Activated CD8-positive, alpha-beta T cell treated with anti-CD3 and anti-CD28 coated beads for 36 hours (primary cell): ENCODE measurements at regions not wholly inside any gene's neighbourhood (a gene's known extent, or its start where the extent isn't known, plus 50 kb on each side); places are given as distances from the start of the nearest gene placed in this dataset.

Source experiments
- ATAC-seq: fragments of 200-7000 bp; cut with Tn5 transposase; one replicate; pipeline ENCODE4 v1.10.0; 2021; ENCODE audit warnings: mild to moderate bottlenecking, moderate library complexity
- CTCF ChIA-PET: fragments of 350-600 bp; sonication (Branson Sonifier 250); formaldehyde crosslinking; loops from one replicate; lab custom pipeline; 2021; ENCODE audit warnings: antibody characterized with exemption; lab: Charles Lee
- POLR2A ChIA-PET: fragments of 350-600 bp; sonication (Branson Sonifier 250); formaldehyde crosslinking; loops from one replicate; lab custom pipeline; 2021; ENCODE audit warnings: antibody characterized with exemption; lab: Charles Lee
- DNase-seq: peaks from one replicate; pipeline ENCODE4 v3.0.0-alpha.2; 2020
- H3K27ac Mint-ChIP-seq: one replicate; pipeline ENCODE4 v1.8.0; 2021; ENCODE audit warnings: mild to moderate bottlenecking, mixed read lengths
- H3K27me3 Mint-ChIP-seq: one replicate; pipeline ENCODE4 v1.8.0; 2021; ENCODE audit warnings: mixed read lengths
- H3K36me3 Mint-ChIP-seq: one replicate; pipeline ENCODE4 v1.8.0; 2021; ENCODE audit warnings: low read depth, mixed read lengths
- H3K4me1 Mint-ChIP-seq: one replicate; pipeline ENCODE4 v1.8.0; 2021; ENCODE audit warnings: low read depth, mixed read lengths
- H3K4me3 Mint-ChIP-seq: one replicate; pipeline ENCODE4 v1.8.0; 2021; ENCODE audit warnings: mild to moderate bottlenecking, moderate library complexity, mixed read lengths
- H3K9me3 Mint-ChIP-seq: one replicate; pipeline ENCODE4 v1.8.0; 2021; ENCODE audit warnings: mixed read lengths
- CTCF ChIP-seq: fragments of 200-600 bp; IDR thresholded peaks from one replicate; pipeline ENCODE4 v1.8.0; 2022; ENCODE audit warnings: antibody characterized with exemption, mild to moderate bottlenecking
- intact Hi-C: fragments of 100-400 bp; cut with micrococcal nuclease; formaldehyde crosslinking; loops from one replicate; pipeline ENCODE4 v1.10.0; 2022

- ATAC-seq (no peak), DNase-seq (no peak)
- Mint-ChIP-seq H3K36me3 (no peaks in the 10 kb centered on the region), H3K4me3 (no peak overlapping the region), H3K4me1 (no peaks in the 10 kb centered on the region), H3K9me3 (no peaks in the 10 kb centered on the region), H3K27me3 (no peaks in the 10 kb centered on the region), H3K27ac (no peak overlapping the region)
- intact Hi-C loops: no loop called here
- POLR2A ChIA-PET: no interaction called here
- CTCF ChIA-PET: no interaction called here
- no peak for TF ChIP-seq CTCF
These were observed 237.4 kb upstream of the SEMA3D start for GRCh38 chr7:85424298-85424697.

GRCh38 chr7:85423209-85423895 lies 236.5 kb upstream of the SEMA3D start:
- TF ChIP-seq CTCF: no peak
- H3K4me3 Mint-ChIP-seq: no peak overlapping the region
- no peaks in the 10 kb centered on the region for H3K9me3 Mint-ChIP-seq
- no peaks in the 10 kb centered on the region for H3K36me3 Mint-ChIP-seq
- H3K4me1 Mint-ChIP-seq: no peaks in the 10 kb centered on the region
- no peak for DNase-seq
- intact Hi-C loops: no loop called here
- ATAC-seq: no peak
- H3K27ac Mint-ChIP-seq: no peak overlapping the region
- ChIA-PET CTCF (no interaction called here), POLR2A (no interaction called here)
- H3K27me3 Mint-ChIP-seq: no peaks in the 10 kb centered on the region

GRCh38 chr7:85415743-85416142 lies 228.9 kb upstream of the SEMA3D start:
- Mint-ChIP-seq H3K9me3 (no peaks in the 10 kb centered on the region), H3K4me3 (no peak overlapping the region), H3K27me3 (no peaks in the 10 kb centered on the region), H3K36me3 (no peaks in the 10 kb centered on the region), H3K27ac (no peak overlapping the region), H3K4me1 (no peaks in the 10 kb centered on the region)
- POLR2A ChIA-PET: no interaction called here
- CTCF ChIA-PET: no interaction called here
- ATAC-seq (no peak), DNase-seq (no peak)
- intact Hi-C loops: no loop called here
- no peak for TF ChIP-seq CTCF

- no peak for TF ChIP-seq CTCF
- DNase-seq: no peak
- ATAC-seq: no peak
- Mint-ChIP-seq H3K27ac (no peak overlapping the region), H3K4me1 (no peaks in the 10 kb centered on the region), H3K4me3 (no peak overlapping the region), H3K9me3 (no peaks in the 10 kb centered on the region), H3K36me3 (no peaks in the 10 kb centered on the region), H3K27me3 (no peaks in the 10 kb centered on the region)
- POLR2A ChIA-PET: no interaction called here
- intact Hi-C loops: no loop called here
- CTCF ChIA-PET: interaction anchor here (0.6 kb wide), 1 partner anchor 195 kb away, joined by 4 read pairs; no protein-coding TSS in a partner anchor
These were observed 226.9 kb upstream of the SEMA3D start for GRCh38 chr7:85413718-85414117.

GRCh38 chr7:85412912-85413311 lies 226.1 kb upstream of the SEMA3D start:
- H3K27me3 Mint-ChIP-seq: no peaks in the 10 kb centered on the region
- no peak overlapping the region for H3K27ac Mint-ChIP-seq
- ATAC-seq (no peak), DNase-seq (no peak)
- H3K4me3 Mint-ChIP-seq: no peak overlapping the region
- TF ChIP-seq CTCF: no peak
- CTCF ChIA-PET: no interaction called here
- no peaks in the 10 kb centered on the region for H3K9me3 Mint-ChIP-seq
- POLR2A ChIA-PET: no interaction called here
- no peaks in the 10 kb centered on the region for H3K36me3 Mint-ChIP-seq
- intact Hi-C loops: no loop called here
- H3K4me1 Mint-ChIP-seq: no peaks in the 10 kb centered on the region
